A549 (cell line): ENCODE measurements at regions not wholly inside any gene's neighbourhood (a gene's known extent, or its start where the extent isn't known, plus 50 kb on each side); places are given as distances from the start of the nearest gene placed in this dataset.

ENCODE experiments used
- ATAC-seq, 2 experiments: fragments of 200-7000 bp in 1 of 2; fragments of >200 bp in 1 of 2; cut with Nextera tagmentation in 1 of 2; cut with Tn5 transposase in 1 of 2; 3 replicates each; pipeline versions ENCODE4 v1.8.0 to v1.9.1; 2018 to 2020; ENCODE audit warnings: mild to moderate bottlenecking in 1 of 2, moderate library complexity in 1 of 2
- CTCF ChIA-PET: fragments of 300-600 bp; sonication (Branson Sonifier 250); formaldehyde crosslinking; extraction: SDS; loops from one replicate; lab custom pipeline; 2021; ENCODE audit warnings: antibody characterized with exemption, inconsistent platforms; lab: Yijun Ruan, JAX
- POLR2A ChIA-PET: fragments of 350-600 bp; formaldehyde crosslinking; extraction: SDS; loops from one replicate; lab custom pipeline; 2021; ENCODE audit warnings: antibody characterized with exemption, inconsistent platforms; lab: Yijun Ruan, JAX
- DNase-seq, 2 experiments: peaks; one replicate each; pipeline versions ENCODE4 v3.0.0 to v3.0.0-alpha.2; 2011 to 2016; ENCODE audit warnings: low read depth in 1 of 2, low spot score in 1 of 2
- FAIRE-seq: peaks from 2 replicates; lab custom pipeline; 2011; peaks lifted over from hg19 to GRCh38; lab: Jason Lieb, UNC
- H3K27ac ChIP-seq, 2 experiments: fragments of >200 bp; sonication (Bioruptor Twin); formaldehyde crosslinking; 3 replicates each; pipeline ENCODE4 v1.5.1; 2016 to 2017
- H3K4me1 ChIP-seq: fragments of >200 bp; sonication (Bioruptor Twin); formaldehyde crosslinking; 3 replicates; pipeline ENCODE4 v1.6.1; 2016
- H3K4me2 ChIP-seq: fragments of >200 bp; sonication (Bioruptor Twin); formaldehyde crosslinking; 3 replicates; pipeline ENCODE4 v1.6.1; 2016
- H3K4me3 ChIP-seq: fragments of >200 bp; sonication (Bioruptor Twin); formaldehyde crosslinking; 3 replicates; pipeline ENCODE4 v1.5.1; 2016
- H3K9me3 ChIP-seq: fragments of >200 bp; sonication (Bioruptor Twin); formaldehyde crosslinking; 3 replicates; pipeline ENCODE4 v1.6.1; 2016
- BHLHE40 ChIP-seq: IDR thresholded peaks from 2 replicates; pipeline ENCODE4 v1.6.1; 2012; ENCODE audit warnings: low read depth, low read length, inconsistent platforms
- CBX2 ChIP-seq: fragments of 200-600 bp; sonication (generic); IDR thresholded peaks from 2 replicates; pipeline ENCODE4 v1.6.1; 2016; ENCODE audit warnings: low read depth, mild to moderate bottlenecking, borderline replicate concordance
- CBX8 ChIP-seq: fragments of 200-600 bp; sonication (generic); IDR thresholded peaks from 2 replicates; pipeline ENCODE4 v1.6.1; 2016
- EHMT2 ChIP-seq: fragments of 200-600 bp; sonication (generic); IDR thresholded peaks from 2 replicates; pipeline ENCODE4 v1.6.1; 2016; ENCODE audit warnings: antibody characterized with exemption, low read depth, mild to moderate bottlenecking, moderate library complexity
- EP300 ChIP-seq, 2 experiments: fragments of >200 bp; sonication (Bioruptor Twin); formaldehyde crosslinking; IDR thresholded peaks; 2 replicates in 1 of 2; 3 replicates in 1 of 2; pipeline ENCODE4 v1.6.1; 2016 to 2017
- FOSB ChIP-seq: fragments of 250-450 bp; sonication (Bioruptor Pico); IDR thresholded peaks from 2 replicates; pipeline ENCODE4 v1.5.0; 2020; ENCODE audit warnings: mild to moderate bottlenecking, moderate library complexity
- FOSL2 ChIP-seq, 2 experiments: fragments of 450-650 bp in 1 of 2; fragments of >200 bp in 1 of 2; sonication (Bioruptor Twin) in 1 of 2; formaldehyde crosslinking; IDR thresholded peaks; 2 replicates each; pipeline versions ENCODE4 v1.5.0 to v1.6.1; 2016 to 2020; ENCODE audit warnings: mild to moderate bottlenecking in 1 of 2, moderate library complexity in 1 of 2
- FOXS1 ChIP-seq: fragments of 250-450 bp; sonication (Bioruptor Pico); IDR thresholded peaks from 2 replicates; pipeline ENCODE4 v1.5.0; 2020; ENCODE audit warnings: mild to moderate bottlenecking, moderate library complexity
- HOXA7 ChIP-seq: fragments of 250-450 bp; sonication (Bioruptor Pico); IDR thresholded peaks from 2 replicates; pipeline ENCODE4 v1.5.0; 2020; ENCODE audit warnings: mild to moderate bottlenecking, moderate library complexity
- HOXB5 ChIP-seq: fragments of 250-450 bp; sonication (Bioruptor Pico); IDR thresholded peaks from 2 replicates; pipeline ENCODE4 v1.5.0; 2020; ENCODE audit warnings: mild to moderate bottlenecking, moderate library complexity
- KDM1A ChIP-seq: fragments of 200-600 bp; sonication (generic); IDR thresholded peaks from 2 replicates; pipeline ENCODE4 v1.6.1; 2016; ENCODE audit warnings: low read depth, mild to moderate bottlenecking
- MYC ChIP-seq: IDR thresholded peaks from 2 replicates; pipeline ENCODE4 v1.6.1; 2012; ENCODE audit warnings: mild to moderate bottlenecking, inconsistent platforms, low read length, improper control_type of control experiment, borderline replicate concordance
- NPAS2 ChIP-seq: fragments of 250-450 bp; sonication (Bioruptor Pico); IDR thresholded peaks from 2 replicates; pipeline ENCODE4 v1.8.0; 2022; ENCODE audit warnings: mild to moderate bottlenecking, moderate library complexity, borderline replicate concordance
- NR3C1 ChIP-seq: fragments of >200 bp; sonication (Bioruptor Twin); formaldehyde crosslinking; IDR thresholded peaks from 3 replicates; pipeline ENCODE4 v1.6.1; 2017
- PHF8 ChIP-seq: fragments of 200-600 bp; sonication (generic); IDR thresholded peaks from 2 replicates; pipeline ENCODE4 v1.6.1; 2016; ENCODE audit warnings: low read depth, mild to moderate bottlenecking, antibody characterized with exemption, moderate library complexity, borderline replicate concordance
- POLR2AphosphoS2 ChIP-seq: conservative IDR thresholded peaks from 2 replicates; pipeline ENCODE4 v1.6.1; 2012; ENCODE audit warnings: low read length, improper control_type of control experiment, inconsistent platforms
- RCOR1 ChIP-seq: fragments of 150-350 bp; IDR thresholded peaks from 2 replicates; pipeline ENCODE4 v1.6.1; 2014; ENCODE audit warnings: antibody characterized with exemption, low read length, low read depth
- TP53 ChIP-seq: fragments of 250-450 bp; sonication (Bioruptor Pico); IDR thresholded peaks from 2 replicates; pipeline ENCODE4 v1.5.0; 2021; ENCODE audit warnings: mild to moderate bottlenecking, moderate library complexity
- ZFP36 ChIP-seq: fragments of 450-650 bp; IDR thresholded peaks from 2 replicates; pipeline ENCODE4 v1.6.1; 2014; ENCODE audit warnings: borderline replicate concordance; ENCODE audit not compliant: partially characterized antibody
- ZSCAN20 ChIP-seq: fragments of 250-450 bp; sonication (Bioruptor Pico); IDR thresholded peaks from 2 replicates; pipeline ENCODE4 v1.8.0; 2022; ENCODE audit warnings: mild to moderate bottlenecking, moderate library complexity
- WGBS: methylation state at CpG from one replicate; pipeline ENCODE4 v1.1.6; 2017; ENCODE audit errors: missing lambda C conversion rate; 5-methylcytosine and 5-hydroxymethylcytosine counted together
- TF ChIP-seq, protein P1 (sequence below): fragments of 200-600 bp; sonication (generic); IDR thresholded peaks from 2 replicates; pipeline ENCODE4 v1.6.1; 2016; ENCODE audit warnings: antibody characterized with exemption, mild to moderate bottlenecking, moderate library complexity
- TF ChIP-seq, protein P2 (sequence below): fragments of 150-350 bp; IDR thresholded peaks from 2 replicates; pipeline ENCODE4 v1.6.1; 2014; ENCODE audit warnings: low read depth, mild to moderate bottlenecking, low read length
- TF ChIP-seq, protein P3 (sequence below): fragments of >200 bp; sonication (Bioruptor Twin); formaldehyde crosslinking; IDR thresholded peaks from 3 replicates; pipeline ENCODE4 v1.5.1; 2016
- TF ChIP-seq, protein P4 (sequence below): fragments of 250-450 bp; sonication (Bioruptor Pico); IDR thresholded peaks from 2 replicates; pipeline ENCODE4 v1.5.0; 2021; ENCODE audit warnings: mild to moderate bottlenecking, moderate library complexity, borderline replicate concordance
- TF ChIP-seq, protein P5 (sequence below): fragments of >200 bp; sonication (Bioruptor Twin); formaldehyde crosslinking; IDR thresholded peaks from 2 replicates; pipeline ENCODE4 v1.6.1; 2016
- TF ChIP-seq, protein P6 (sequence below): fragments of 450-650 bp; IDR thresholded peaks from 2 replicates; pipeline ENCODE4 v1.6.1; 2014; ENCODE audit warnings: antibody characterized with exemption

DNA sequence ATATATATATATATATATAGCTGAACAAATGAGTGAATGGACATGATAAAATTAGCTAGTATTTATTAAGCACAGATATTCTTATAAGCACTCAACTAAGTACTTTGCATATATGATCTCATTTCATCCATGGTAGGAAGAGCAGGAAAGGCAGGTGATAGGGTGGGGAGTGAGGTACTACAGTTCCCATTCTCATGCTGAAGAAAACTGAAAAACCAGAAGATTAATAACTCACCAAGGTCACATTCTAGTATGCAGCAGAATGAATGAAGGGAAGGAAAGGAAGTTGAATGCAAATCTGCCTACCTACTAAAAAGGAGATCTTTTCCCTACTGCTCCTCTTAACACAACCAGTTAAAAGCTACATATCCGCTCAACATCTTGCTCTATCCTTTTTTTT is 298.1 kb upstream of the TMPO start:
- no peak overlapping the region for H3K4me3 ChIP-seq
- no peak for DNase-seq
- WGBS: 45% methylated on average over 1 of the region's 1 CpG
- ATAC-seq: no peak
- ChIA-PET POLR2A (no interaction called here), CTCF (no interaction called here)
- no peaks in the 10 kb centered on the region for H3K4me1 ChIP-seq
- TF ChIP-seq HOXA7 (no peak), ZFP36 (no peak), PHF8 (no peak), BHLHE40 (no peak), KDM1A (no peak), CBX8 (no peak), ZSCAN20 (CRISPR knock-in tag) (no peak), HOXB5 (CRISPR knock-in tag) (no peak), NR3C1 (no peak), FOXS1 (no peak), EHMT2 (no peak), MYC (no peak), EP300 (IDR thresholded peaks at IDR 0.05) (no peak), TP53 (no peak)
- TF ChIP-seq, protein P1, sequence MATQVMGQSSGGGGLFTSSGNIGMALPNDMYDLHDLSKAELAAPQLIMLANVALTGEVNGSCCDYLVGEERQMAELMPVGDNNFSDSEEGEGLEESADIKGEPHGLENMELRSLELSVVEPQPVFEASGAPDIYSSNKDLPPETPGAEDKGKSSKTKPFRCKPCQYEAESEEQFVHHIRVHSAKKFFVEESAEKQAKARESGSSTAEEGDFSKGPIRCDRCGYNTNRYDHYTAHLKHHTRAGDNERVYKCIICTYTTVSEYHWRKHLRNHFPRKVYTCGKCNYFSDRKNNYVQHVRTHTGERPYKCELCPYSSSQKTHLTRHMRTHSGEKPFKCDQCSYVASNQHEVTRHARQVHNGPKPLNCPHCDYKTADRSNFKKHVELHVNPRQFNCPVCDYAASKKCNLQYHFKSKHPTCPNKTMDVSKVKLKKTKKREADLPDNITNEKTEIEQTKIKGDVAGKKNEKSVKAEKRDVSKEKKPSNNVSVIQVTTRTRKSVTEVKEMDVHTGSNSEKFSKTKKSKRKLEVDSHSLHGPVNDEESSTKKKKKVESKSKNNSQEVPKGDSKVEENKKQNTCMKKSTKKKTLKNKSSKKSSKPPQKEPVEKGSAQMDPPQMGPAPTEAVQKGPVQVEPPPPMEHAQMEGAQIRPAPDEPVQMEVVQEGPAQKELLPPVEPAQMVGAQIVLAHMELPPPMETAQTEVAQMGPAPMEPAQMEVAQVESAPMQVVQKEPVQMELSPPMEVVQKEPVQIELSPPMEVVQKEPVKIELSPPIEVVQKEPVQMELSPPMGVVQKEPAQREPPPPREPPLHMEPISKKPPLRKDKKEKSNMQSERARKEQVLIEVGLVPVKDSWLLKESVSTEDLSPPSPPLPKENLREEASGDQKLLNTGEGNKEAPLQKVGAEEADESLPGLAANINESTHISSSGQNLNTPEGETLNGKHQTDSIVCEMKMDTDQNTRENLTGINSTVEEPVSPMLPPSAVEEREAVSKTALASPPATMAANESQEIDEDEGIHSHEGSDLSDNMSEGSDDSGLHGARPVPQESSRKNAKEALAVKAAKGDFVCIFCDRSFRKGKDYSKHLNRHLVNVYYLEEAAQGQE: no peak
- TF ChIP-seq, protein P2, sequence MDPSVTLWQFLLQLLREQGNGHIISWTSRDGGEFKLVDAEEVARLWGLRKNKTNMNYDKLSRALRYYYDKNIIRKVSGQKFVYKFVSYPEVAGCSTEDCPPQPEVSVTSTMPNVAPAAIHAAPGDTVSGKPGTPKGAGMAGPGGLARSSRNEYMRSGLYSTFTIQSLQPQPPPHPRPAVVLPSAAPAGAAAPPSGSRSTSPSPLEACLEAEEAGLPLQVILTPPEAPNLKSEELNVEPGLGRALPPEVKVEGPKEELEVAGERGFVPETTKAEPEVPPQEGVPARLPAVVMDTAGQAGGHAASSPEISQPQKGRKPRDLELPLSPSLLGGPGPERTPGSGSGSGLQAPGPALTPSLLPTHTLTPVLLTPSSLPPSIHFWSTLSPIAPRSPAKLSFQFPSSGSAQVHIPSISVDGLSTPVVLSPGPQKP: no peak
- no peaks in the 10 kb centered on the region for H3K9me3 ChIP-seq
- H3K4me2 ChIP-seq: no peak overlapping the region
- H3K27ac ChIP-seq: no peak overlapping the region
- FAIRE-seq: no peak

DNA sequence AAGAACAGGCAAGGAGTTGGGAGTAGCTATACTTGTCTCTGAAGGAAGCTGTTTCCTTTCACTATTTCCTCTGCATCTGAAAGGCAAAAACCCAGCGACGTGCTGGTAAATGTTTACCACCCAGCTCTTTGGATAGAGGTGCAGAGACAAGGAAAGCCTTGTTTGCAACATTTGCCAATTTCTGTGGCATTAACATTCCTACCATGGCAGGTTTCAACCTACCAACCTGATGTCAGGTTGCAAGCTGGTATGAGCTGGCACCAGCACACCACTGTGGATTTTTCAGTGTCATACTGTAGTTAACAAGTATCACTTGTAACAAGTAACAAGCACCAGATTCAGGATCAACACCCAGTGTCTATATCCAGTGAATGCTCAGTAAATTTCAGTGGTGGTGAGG is 294.8 kb upstream of the TMPO start:
- ChIA-PET CTCF (no interaction called here), POLR2A (no interaction called here)
- WGBS: 19% methylated on average over 2 of the region's 2 CpGs
- Histone ChIP-seq H3K4me3 (no peak overlapping the region), H3K9me3 (no peaks in the 10 kb centered on the region), H3K4me1 (no peaks in the 10 kb centered on the region), H3K4me2 (no peak overlapping the region), H3K27ac (no peak overlapping the region)
- TF ChIP-seq CBX2 (no peak), BHLHE40 (no peak), EHMT2 (no peak), ZSCAN20 (CRISPR knock-in tag) (no peak), RCOR1 (no peak), FOSB (no peak), NPAS2 (CRISPR knock-in tag) (no peak), FOSL2 (IDR thresholded peaks at IDR 0.05) (no peak), FOSL2 (CRISPR knock-in tag; IDR thresholded peaks at IDR 0.05) (no peak), POLR2AphosphoS2 (no peak)
- TF ChIP-seq, protein P3, sequence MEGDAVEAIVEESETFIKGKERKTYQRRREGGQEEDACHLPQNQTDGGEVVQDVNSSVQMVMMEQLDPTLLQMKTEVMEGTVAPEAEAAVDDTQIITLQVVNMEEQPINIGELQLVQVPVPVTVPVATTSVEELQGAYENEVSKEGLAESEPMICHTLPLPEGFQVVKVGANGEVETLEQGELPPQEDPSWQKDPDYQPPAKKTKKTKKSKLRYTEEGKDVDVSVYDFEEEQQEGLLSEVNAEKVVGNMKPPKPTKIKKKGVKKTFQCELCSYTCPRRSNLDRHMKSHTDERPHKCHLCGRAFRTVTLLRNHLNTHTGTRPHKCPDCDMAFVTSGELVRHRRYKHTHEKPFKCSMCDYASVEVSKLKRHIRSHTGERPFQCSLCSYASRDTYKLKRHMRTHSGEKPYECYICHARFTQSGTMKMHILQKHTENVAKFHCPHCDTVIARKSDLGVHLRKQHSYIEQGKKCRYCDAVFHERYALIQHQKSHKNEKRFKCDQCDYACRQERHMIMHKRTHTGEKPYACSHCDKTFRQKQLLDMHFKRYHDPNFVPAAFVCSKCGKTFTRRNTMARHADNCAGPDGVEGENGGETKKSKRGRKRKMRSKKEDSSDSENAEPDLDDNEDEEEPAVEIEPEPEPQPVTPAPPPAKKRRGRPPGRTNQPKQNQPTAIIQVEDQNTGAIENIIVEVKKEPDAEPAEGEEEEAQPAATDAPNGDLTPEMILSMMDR: no peak
- TF ChIP-seq, protein P4, sequence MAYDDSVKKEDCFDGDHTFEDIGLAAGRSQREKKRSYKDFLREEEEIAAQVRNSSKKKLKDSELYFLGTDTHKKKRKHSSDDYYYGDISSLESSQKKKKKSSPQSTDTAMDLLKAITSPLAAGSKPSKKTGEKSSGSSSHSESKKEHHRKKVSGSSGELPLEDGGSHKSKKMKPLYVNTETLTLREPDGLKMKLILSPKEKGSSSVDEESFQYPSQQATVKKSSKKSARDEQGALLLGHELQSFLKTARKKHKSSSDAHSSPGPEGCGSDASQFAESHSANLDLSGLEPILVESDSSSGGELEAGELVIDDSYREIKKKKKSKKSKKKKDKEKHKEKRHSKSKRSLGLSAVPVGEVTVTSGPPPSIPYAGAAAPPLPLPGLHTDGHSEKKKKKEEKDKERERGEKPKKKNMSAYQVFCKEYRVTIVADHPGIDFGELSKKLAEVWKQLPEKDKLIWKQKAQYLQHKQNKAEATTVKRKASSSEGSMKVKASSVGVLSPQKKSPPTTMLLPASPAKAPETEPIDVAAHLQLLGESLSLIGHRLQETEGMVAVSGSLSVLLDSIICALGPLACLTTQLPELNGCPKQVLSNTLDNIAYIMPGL (CRISPR knock-in tag): no peak
- TF ChIP-seq, protein P5, sequence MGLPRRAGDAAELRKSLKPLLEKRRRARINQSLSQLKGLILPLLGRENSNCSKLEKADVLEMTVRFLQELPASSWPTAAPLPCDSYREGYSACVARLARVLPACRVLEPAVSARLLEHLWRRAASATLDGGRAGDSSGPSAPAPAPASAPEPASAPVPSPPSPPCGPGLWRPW: no peak
- TF ChIP-seq, protein P6, sequence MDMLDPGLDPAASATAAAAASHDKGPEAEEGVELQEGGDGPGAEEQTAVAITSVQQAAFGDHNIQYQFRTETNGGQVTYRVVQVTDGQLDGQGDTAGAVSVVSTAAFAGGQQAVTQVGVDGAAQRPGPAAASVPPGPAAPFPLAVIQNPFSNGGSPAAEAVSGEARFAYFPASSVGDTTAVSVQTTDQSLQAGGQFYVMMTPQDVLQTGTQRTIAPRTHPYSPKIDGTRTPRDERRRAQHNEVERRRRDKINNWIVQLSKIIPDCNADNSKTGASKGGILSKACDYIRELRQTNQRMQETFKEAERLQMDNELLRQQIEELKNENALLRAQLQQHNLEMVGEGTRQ: no peak
- no peak for ATAC-seq
- no peak for FAIRE-seq
- no peak for DNase-seq
